HTR-8/SVneo (cell line): ENCODE measurements at regions not wholly inside any gene's neighbourhood (a gene's known extent, or its start where the extent isn't known, plus 50 kb on each side); places are given as distances from the start of the nearest gene placed in this dataset.
"Not testable (repeated sequence)": the region's sequence is repeated elsewhere in the genome, so short reads cannot be mapped to it uniquely, and the experiment has no call there.

Experiments used
- DNase-seq: peaks from one replicate; pipeline ENCODE4 v3.0.0; 2011; ENCODE audit warnings: low spot score, mixed read lengths; ENCODE audit not compliant: insufficient read length
- FAIRE-seq: peaks from 2 replicates; lab custom pipeline; 2011; peaks lifted over from hg19 to GRCh38; lab: Jason Lieb, UNC

- no peak for FAIRE-seq
These were observed 110.7 kb upstream of the GZMB start for GRCh38 chr14:24744641-24745040.

GRCh38 chr14:24741871-24742270 lies 107.9 kb upstream of the GZMB start:
- FAIRE-seq, result no peak

More at GRCh38 chr14:24744641-24745040, 110.7 kb upstream of the GZMB start:
- no peak for DNase-seq

DNA sequence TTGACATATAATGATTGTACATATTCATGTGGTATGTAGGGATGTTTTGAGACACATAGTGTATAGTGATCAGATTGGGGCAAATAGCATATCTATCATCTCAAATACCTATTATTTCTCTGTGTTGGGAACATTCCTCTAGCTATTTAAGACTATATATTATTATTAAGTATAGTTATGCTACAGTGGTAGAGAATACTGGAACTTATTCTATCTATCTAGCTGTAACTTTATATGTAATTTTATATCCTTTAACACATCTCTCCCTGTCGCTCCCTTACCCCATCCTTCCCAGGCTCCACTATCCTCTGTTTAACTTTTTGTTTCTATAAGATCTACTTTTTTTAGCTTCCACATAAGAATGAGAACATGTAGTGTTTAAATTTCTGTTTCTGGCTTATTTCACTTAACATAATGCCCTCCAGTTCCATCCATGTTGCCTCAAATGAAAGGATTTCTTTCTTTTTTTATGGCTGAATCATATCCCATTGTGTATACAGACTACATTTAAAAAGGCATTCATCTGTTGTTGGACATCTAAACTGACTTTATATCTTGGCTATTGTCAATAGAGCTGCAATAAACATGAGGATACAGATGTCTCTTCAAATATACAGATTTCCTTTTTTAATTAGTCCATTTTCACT lies 102.1 kb upstream of the GZMB start:
- FAIRE-seq (no peak), DNase-seq (no peak)

More at GRCh38 chr14:24741871-24742270, 107.9 kb upstream of the GZMB start:
- no peak for DNase-seq

GRCh38 chr14:24734917-24735500 lies 101.0 kb upstream of the GZMB start:
- DNase-seq, result peak; percentile 17
- no peak for FAIRE-seq

- DNase-seq (no peak), FAIRE-seq (no peak)
These were observed 92.5 kb upstream of the GZMB start for GRCh38 chr14:24726480-24726879.

DNA sequence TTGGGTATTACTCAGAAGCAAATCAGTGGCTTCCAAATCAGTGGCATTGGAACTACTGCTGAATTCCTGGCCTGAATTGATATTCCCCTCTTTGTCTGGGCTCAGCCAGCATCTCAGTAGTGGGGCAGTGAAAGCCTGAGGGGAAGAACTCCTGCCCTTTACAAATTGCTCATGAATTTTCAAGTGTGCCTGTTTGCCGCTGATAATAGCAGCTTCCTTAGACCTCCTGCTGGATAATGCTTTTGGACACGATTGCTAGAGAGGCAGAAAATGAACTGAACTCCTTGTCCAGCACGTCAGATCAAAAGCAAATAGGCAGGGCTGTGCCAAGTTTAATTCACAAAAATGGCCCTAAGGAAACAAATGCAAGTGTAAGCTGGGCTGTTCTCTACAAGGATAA lies 91.3 kb upstream of the GZMB start:
- DNase-seq, result no peak
- no peak for FAIRE-seq

- FAIRE-seq (no peak), DNase-seq (no peak)
These were observed 87.8 kb upstream of the GZMB start for GRCh38 chr14:24721775-24722174.

- no peak for FAIRE-seq
- no peak for DNase-seq
These were observed 81.2 kb upstream of the GZMB start for GRCh38 chr14:24715239-24715638.

DNA sequence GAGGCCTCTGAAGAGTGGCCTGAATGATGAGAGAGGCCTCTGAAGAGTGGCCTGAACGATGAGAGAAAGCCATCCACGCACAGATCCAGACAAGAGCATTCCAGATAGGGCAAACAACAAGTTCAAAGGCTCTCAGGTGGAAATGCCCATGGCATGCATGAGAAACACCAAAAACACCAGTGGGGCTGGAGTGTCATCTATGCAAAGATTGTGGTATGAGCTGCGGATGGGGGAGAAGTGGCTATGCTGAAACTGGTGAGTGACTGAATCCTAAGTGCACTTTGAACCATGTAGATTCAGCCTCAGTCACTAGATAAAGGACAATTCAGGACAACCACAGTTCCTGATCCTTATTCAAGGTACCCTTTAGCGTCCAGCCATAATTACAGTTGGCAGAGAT lies 79.4 kb upstream of the GZMB start:
- DNase-seq (no peak), FAIRE-seq (no peak)

DNA sequence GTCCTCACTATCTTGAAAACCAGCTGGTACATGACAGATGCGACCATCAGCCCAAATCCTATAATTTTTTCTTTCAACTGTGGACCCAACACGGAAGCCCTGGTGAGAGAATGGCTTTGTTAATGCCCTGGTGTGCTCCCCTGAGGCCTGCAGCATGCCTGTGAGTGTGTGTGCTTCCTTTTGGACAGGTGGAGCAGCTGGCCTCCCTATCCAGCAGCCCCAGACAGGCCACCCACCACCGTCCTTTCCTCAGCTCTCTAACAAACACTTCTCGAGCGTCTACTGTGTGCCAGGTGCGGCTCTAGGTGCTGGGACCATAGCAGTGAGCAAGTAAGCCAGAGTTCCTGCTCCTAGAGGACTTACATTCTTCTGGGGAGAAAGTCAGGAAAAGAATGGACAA lies 78.9 kb upstream of the GZMB start:
- FAIRE-seq (no peak), DNase-seq (no peak)

- DNase-seq (no peak), FAIRE-seq (no peak)
These were observed 78.4 kb upstream of the GZMB start for GRCh38 chr14:24712374-24712773.

- DNase-seq (peak; percentile 28), FAIRE-seq (no peak)
These were observed 76.6 kb upstream of the GZMB start for GRCh38 chr14:24710403-24711112.

GRCh38 chr14:24708684-24709083 lies 74.7 kb upstream of the GZMB start:
- no peak for FAIRE-seq
- DNase-seq, result no peak

GRCh38 chr14:24706351-24706750 lies 72.4 kb upstream of the GZMB start:
- FAIRE-seq, result no peak
- no peak for DNase-seq

DNA sequence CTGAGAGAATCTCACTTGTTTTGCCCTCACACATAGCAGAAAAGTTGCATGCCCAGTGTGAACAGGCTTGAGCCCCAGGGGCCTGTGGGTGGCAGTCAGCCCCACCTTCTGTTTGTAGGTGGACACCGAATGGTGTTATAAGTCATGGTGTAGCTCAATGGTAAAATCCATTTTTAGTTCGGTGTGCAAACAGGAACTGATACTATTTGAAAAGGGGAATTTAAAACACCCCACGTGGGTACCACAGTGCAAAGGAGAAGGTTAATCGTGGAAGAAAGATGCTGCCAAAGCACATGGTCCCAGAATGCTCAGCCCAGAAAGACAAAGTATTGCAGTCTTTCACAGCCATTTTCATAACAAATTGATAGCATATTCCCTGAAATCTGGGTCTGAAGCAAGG lies 71.8 kb upstream of the GZMB start:
- FAIRE-seq, result no peak
- no peak for DNase-seq

DNA sequence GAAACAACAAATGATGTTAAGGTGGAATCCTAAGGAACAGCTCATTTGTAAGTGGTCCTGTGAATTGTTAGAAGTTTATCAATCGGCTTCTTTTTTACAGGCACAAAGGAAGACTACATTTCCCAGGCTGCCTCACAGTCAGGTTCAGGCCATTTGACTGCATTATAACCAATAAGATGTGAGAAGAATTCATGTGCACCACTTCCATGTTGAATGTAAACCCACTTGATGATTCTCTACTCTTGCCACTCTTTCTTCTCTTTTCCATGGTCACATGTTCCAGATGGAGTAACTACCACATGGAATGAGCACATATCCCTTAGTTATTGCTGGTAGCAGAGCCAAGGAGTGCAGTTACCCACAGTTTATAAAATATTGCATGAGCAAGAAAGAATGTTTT lies 67.1 kb upstream of the GZMB start:
- DNase-seq (no peak), FAIRE-seq (no peak)

DNA sequence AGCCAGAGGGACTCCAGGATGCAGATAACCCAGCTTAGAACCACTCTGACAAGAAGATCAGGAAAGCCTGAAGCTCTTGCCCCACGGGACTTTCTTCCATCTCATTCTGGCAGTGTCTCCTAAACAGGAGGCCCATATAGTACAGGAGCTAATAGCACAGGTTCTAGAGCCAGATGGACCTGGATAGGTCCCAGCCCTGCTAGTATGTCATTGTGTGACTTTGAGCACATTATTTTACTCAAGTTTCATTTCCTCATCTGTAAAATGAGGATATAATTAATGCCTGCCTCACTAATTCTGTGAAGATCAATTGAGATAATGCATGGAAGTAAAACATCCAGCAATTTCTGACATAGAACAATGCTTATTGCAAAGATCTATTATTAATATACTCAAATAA lies 66.5 kb upstream of the GZMB start:
- DNase-seq (no peak), FAIRE-seq (no peak)

- DNase-seq (no peak), FAIRE-seq (no peak)
These were observed 65.1 kb upstream of the GZMB start for GRCh38 chr14:24699052-24699451.

DNA sequence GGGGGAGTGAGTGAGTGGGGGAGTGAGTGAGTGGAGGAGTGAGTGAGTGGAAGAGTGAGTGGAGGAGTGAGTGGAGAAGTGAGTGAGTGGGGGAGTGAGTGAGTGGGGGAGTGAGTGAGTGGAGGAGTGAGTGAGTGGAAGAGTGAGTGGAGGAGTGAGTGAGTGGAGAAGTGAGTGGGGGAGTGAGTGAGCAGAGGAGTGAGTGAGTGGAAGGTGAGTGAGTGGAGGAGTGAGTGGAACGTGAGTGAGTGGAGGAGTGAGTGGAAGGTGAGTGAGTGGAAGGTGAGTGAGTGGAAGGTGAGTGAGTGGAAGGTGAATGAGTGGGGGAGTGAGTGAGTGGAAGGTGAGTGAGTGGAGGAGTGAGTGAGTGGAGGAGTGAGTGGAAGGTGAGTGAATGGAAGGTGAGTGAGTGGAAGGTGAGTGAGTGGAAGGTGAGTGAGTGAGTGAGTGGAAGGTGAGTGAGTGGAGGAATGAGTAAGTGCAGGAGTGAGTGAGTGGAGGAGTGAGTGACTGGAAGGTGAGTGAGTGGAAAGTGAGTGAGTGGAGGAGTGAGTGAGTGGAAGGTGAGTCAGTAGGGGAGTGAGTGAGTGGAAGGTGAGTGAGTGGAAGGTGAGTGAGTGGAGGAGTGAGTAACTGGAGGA lies 62.4 kb upstream of the GZMB start:
- FAIRE-seq, DNase-seq: not testable (repeated sequence)

DNA sequence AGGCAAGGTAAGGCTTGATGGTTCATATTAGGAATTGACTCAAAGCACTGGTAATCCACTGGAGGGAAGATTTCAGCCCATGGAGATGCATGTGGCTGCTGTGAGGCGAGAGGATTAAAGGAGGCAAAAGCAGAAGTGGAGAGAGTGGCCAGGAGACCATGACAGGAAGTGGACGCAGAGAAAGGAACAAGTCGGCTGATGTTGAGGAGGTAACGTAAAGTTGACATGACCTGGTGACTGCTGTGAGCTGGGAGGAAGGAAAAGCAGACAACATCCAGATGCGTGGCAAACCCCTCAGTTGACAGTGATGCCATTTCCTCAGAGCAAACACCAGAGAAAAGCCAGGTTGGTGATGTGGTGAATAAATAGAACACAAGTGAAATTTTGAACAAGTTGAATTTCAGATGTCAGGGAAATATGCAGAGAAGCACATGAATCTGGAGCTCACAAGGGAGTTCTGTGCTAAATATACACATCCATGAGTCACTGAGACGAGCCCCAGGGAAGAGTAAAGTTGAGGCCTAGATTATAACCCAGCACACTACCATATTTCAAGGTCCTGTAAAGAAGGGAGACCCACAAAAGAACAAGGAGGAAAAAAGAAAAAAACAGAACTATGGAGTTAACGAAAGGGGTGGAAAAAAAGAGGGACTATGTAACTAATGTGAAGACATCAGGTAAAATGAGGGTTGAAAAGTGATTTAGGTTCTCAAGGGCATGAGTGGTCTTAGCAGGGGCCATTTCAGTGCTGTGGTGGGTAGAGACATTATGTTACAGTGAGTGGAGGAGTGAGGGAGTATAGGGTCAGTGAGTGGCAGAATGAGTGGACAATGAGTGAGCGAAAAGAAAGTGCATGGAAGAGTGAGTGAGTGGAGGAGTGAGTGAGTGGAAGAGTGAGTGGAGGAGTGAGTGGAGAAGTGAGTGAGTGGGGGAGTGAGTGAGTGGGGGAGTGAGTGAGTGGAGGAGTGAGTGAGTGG lies 61.6 kb upstream of the GZMB start:
- DNase-seq (no peak), FAIRE-seq (no peak)
